Ectodermal cell (in vitro differentiated cells): ENCODE measurements at regions not wholly inside any gene's neighbourhood (a gene's known extent, or its start where the extent isn't known, plus 50 kb on each side); places are given as distances from the start of the nearest gene placed in this dataset.

Experiments
- H3K27ac ChIP-seq: 2 replicates; pipeline ENCODE4 v1.7.0; 2013; ENCODE audit warnings: mild to moderate bottlenecking, low read depth, low read length; ENCODE audit not compliant: insufficient read depth, poor library complexity, severe bottlenecking
- H3K27me3 ChIP-seq: 2 replicates; pipeline ENCODE4 v1.7.0; 2013; ENCODE audit warnings: mild to moderate bottlenecking, low read length; ENCODE audit not compliant: insufficient read depth, control insufficient read depth, poor library complexity, severe bottlenecking
- H3K36me3 ChIP-seq: one replicate; pipeline ENCODE4 v1.7.0; 2013; ENCODE audit warnings: low read length; ENCODE audit not compliant: control insufficient read depth, insufficient read depth
- H3K4me1 ChIP-seq: one replicate; pipeline ENCODE4 v1.7.0; 2013; ENCODE audit warnings: low read length; ENCODE audit not compliant: control insufficient read depth, insufficient read depth
- H3K4me3 ChIP-seq: 2 replicates; pipeline ENCODE4 v1.7.0; 2013; ENCODE audit warnings: low read depth, low read length, control low read depth; ENCODE audit not compliant: insufficient read depth
- H3K9me3 ChIP-seq: 2 replicates; pipeline ENCODE4 v1.7.0; 2013; ENCODE audit warnings: mild to moderate bottlenecking, low read length, moderate library complexity; ENCODE audit not compliant: control insufficient read depth
- WGBS, 2 experiments: methylation state at CpG; one replicate each; pipeline ENCODE4 v1.1.7; 2013; ENCODE audit warnings: missing lambda C conversion rate in 2 of 2; 5-methylcytosine and 5-hydroxymethylcytosine counted together

GRCh38 chr13:75153834-75154233 is 328.1 kb downstream of the TBC1D4 start:
- H3K4me3 ChIP-seq: no peak overlapping the region
- no peaks in the 10 kb centered on the region for H3K27me3 ChIP-seq
- H3K36me3 ChIP-seq: no peaks in the 10 kb centered on the region
- H3K27ac ChIP-seq: no peak overlapping the region
- H3K9me3 ChIP-seq: no peaks in the 10 kb centered on the region
- H3K4me1 ChIP-seq: no peaks in the 10 kb centered on the region

DNA sequence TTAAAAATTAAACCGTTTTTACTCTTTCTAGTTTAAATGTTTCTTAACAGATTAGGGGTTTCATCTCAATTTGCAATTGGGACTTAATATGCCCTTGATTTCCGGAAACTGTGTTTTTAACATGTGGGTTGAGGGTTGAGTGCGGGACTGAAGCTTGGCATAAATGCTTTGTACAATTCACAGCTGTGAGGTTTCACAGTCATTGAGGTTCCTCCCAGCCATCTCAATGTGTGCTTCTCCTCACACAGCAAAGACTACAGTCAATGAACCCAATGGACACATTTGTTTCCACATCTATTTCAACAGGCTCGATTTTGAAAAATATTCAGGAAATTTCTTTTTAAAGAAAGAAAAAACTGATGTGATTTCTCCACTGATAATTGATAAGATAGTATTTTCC is 328.6 kb downstream of the TBC1D4 start:
- WGBS, 2 experiments: 54 to 66% methylated on average over 2 to 3 of the region's 4 CpGs
- Histone ChIP-seq H3K9me3 (no peaks in the 10 kb centered on the region), H3K4me1 (no peaks in the 10 kb centered on the region), H3K27me3 (no peaks in the 10 kb centered on the region), H3K27ac (no peak overlapping the region), H3K4me3 (no peak overlapping the region), H3K36me3 (no peaks in the 10 kb centered on the region)

DNA sequence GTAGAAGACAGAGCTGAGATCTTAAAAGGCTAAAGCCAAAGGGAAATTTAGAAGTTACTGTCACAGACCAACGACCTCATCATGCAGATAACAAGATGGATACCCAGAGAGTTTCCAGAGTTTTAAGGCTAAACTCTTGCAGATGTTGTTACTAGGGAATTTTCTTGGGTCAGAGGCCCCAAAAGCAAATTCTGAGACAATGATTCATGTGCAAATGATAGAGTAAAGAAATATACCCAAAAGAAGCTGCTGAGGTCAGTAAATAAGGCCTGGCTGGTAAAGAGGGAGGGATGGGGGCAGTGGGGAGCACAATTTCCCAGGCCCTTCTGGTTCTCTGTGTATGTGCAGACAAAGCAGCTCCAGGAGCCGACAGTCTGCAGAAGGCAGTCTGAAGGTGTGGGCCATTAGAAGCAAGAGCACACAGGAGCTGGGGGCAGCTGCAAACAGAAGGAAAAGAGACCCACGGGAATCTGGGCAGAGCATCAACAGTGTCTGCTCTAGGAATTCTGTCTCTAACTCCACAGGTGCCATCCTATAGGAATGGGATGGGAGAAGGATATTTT is 330.8 kb downstream of the TBC1D4 start:
- Histone ChIP-seq H3K4me3 (no peak overlapping the region), H3K9me3 (no peaks in the 10 kb centered on the region)
- WGBS, 2 experiments: 90 to 97% methylated on average over 3 of the region's 3 CpGs

GRCh38 chr13:75149776-75150175 is 332.2 kb downstream of the TBC1D4 start:
- no peaks in the 10 kb centered on the region for H3K27me3 ChIP-seq
- H3K4me3 ChIP-seq: no peak overlapping the region
- no peak overlapping the region for H3K27ac ChIP-seq
- H3K4me1 ChIP-seq: no peaks in the 10 kb centered on the region
- H3K9me3 ChIP-seq: no peaks in the 10 kb centered on the region
- no peaks in the 10 kb centered on the region for H3K36me3 ChIP-seq

More for the DNA sequence above, 330.8 kb downstream of the TBC1D4 start:
- H3K27ac ChIP-seq: no peak overlapping the region
- H3K4me1 ChIP-seq: no peaks in the 10 kb centered on the region
- no peaks in the 10 kb centered on the region for H3K36me3 ChIP-seq
- no peaks in the 10 kb centered on the region for H3K27me3 ChIP-seq

- 71 to 80% methylated on average over 5 of the region's 5 CpGs for WGBS, 2 experiments
- Histone ChIP-seq H3K36me3 (no peaks in the 10 kb centered on the region), H3K27me3 (no peaks in the 10 kb centered on the region), H3K9me3 (no peaks in the 10 kb centered on the region), H3K4me3 (no peak overlapping the region), H3K27ac (no peak overlapping the region), H3K4me1 (no peaks in the 10 kb centered on the region)
Measured at GRCh38 chr13:75147946-75148345, 334.0 kb downstream of the TBC1D4 start.

- no peak overlapping the region for H3K4me3 ChIP-seq
- H3K9me3 ChIP-seq: no peaks in the 10 kb centered on the region
- WGBS, 2 experiments: 100% methylated on average over 1 of the region's 1 CpG; no CpG with 5 or more reads in 1 of the 2 experiments
- no peaks in the 10 kb centered on the region for H3K36me3 ChIP-seq
- H3K4me1 ChIP-seq: no peaks in the 10 kb centered on the region
- no peak overlapping the region for H3K27ac ChIP-seq
- no peaks in the 10 kb centered on the region for H3K27me3 ChIP-seq
Measured at GRCh38 chr13:75146436-75146835, 335.5 kb downstream of the TBC1D4 start.

DNA sequence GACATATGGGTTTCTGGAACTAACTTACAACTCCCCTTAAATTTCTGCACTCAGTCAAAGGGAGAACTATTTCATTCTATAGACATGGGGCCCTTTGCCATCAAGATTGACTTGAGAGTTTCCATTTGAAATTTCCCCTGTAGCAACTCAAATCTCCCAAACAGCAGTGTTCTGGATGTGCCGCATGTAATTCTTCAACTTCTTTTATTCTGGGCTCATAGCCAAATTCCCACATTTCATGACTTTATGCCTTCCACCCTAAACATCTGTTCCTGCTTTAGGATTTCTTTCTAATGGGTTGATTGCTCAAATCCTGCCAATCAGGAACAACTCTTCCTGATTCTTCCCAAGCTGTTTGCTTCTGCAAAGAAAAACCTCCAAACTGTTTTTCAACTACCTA is 336.0 kb downstream of the TBC1D4 start:
- H3K9me3 ChIP-seq: no peaks in the 10 kb centered on the region
- no peaks in the 10 kb centered on the region for H3K27me3 ChIP-seq
- H3K4me3 ChIP-seq: no peak overlapping the region
- H3K4me1 ChIP-seq: no peaks in the 10 kb centered on the region
- WGBS, 2 experiments: 88 to 97% methylated on average over 1 of the region's 1 CpG
- no peaks in the 10 kb centered on the region for H3K36me3 ChIP-seq
- H3K27ac ChIP-seq: no peak overlapping the region

- no peak overlapping the region for H3K27ac ChIP-seq
- H3K4me1 ChIP-seq: no peaks in the 10 kb centered on the region
- no peak overlapping the region for H3K4me3 ChIP-seq
- H3K9me3 ChIP-seq: no peaks in the 10 kb centered on the region
- H3K27me3 ChIP-seq: no peaks in the 10 kb centered on the region
- H3K36me3 ChIP-seq: no peaks in the 10 kb centered on the region
Measured at GRCh38 chr13:75139291-75139690, 342.7 kb downstream of the TBC1D4 start.

- Histone ChIP-seq H3K27me3 (no peaks in the 10 kb centered on the region), H3K27ac (no peak overlapping the region), H3K4me1 (no peaks in the 10 kb centered on the region), H3K36me3 (no peaks in the 10 kb centered on the region), H3K4me3 (no peak overlapping the region), H3K9me3 (no peaks in the 10 kb centered on the region)
- WGBS, 2 experiments: 95 to 97% methylated on average over 3 of the region's 3 CpGs
Measured at GRCh38 chr13:75137911-75138571, 343.9 kb downstream of the TBC1D4 start.

DNA sequence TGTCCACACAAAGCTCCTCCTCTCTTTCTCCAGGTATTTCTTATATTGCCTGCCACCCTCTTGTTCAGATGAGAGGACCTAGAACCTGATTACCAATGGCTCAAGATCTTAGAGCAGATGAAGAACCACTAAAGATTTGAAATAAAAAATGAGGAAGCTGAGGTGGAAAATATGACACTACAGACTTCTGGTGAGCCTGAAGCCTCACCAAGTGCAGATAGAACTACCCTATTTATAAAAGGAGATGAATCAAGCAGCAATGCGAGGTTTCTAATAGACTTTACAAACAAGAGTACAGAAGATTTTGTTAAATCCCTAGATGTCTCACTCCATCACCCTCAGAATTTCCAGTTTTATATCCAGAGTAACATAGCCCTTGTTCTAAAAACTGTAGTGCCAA is 345.8 kb downstream of the TBC1D4 start:
- H3K4me1 ChIP-seq: no peaks in the 10 kb centered on the region
- no peak overlapping the region for H3K4me3 ChIP-seq
- no peak overlapping the region for H3K27ac ChIP-seq
- WGBS, 2 experiments: 83 to 97% methylated on average over 1 of the region's 1 CpG
- no peaks in the 10 kb centered on the region for H3K9me3 ChIP-seq
- no peaks in the 10 kb centered on the region for H3K27me3 ChIP-seq
- no peaks in the 10 kb centered on the region for H3K36me3 ChIP-seq
